Skeletal muscle satellite cell (primary cell): ENCODE measurements at regions not wholly inside any gene's neighbourhood (a gene's known extent, or its start where the extent isn't known, plus 50 kb on each side); places are given as distances from the start of the nearest gene placed in this dataset.

Experiments used
- H3K27me3 ChIP-seq: 2 replicates; pipeline ENCODE4 v1.7.0; 2013; ENCODE audit warnings: low read length; ENCODE audit not compliant: control insufficient read depth, insufficient read depth
- H3K36me3 ChIP-seq: 2 replicates; pipeline ENCODE4 v1.7.0; 2013; ENCODE audit warnings: mild to moderate bottlenecking, control low read depth, low read length; ENCODE audit not compliant: insufficient read depth
- H3K4me1 ChIP-seq: 2 replicates; pipeline ENCODE4 v1.7.0; 2013; ENCODE audit warnings: low read length; ENCODE audit not compliant: control insufficient read depth, insufficient read depth
- H3K4me2 ChIP-seq: 2 replicates; pipeline ENCODE4 v1.7.0; 2013; ENCODE audit warnings: mild to moderate bottlenecking, low read length
- H3K4me3 ChIP-seq: 2 replicates; pipeline ENCODE4 v1.7.0; 2013; ENCODE audit warnings: low read length
- H3K9ac ChIP-seq: 2 replicates; pipeline ENCODE4 v1.7.0; 2013; ENCODE audit warnings: mild to moderate bottlenecking, low read depth, low read length, moderate library complexity
- H3K9me3 ChIP-seq: replicated peaks from 2 replicates; pipeline ENCODE4 v1.7.0; 2013; ENCODE audit warnings: mild to moderate bottlenecking, control low read depth, low read length

DNA sequence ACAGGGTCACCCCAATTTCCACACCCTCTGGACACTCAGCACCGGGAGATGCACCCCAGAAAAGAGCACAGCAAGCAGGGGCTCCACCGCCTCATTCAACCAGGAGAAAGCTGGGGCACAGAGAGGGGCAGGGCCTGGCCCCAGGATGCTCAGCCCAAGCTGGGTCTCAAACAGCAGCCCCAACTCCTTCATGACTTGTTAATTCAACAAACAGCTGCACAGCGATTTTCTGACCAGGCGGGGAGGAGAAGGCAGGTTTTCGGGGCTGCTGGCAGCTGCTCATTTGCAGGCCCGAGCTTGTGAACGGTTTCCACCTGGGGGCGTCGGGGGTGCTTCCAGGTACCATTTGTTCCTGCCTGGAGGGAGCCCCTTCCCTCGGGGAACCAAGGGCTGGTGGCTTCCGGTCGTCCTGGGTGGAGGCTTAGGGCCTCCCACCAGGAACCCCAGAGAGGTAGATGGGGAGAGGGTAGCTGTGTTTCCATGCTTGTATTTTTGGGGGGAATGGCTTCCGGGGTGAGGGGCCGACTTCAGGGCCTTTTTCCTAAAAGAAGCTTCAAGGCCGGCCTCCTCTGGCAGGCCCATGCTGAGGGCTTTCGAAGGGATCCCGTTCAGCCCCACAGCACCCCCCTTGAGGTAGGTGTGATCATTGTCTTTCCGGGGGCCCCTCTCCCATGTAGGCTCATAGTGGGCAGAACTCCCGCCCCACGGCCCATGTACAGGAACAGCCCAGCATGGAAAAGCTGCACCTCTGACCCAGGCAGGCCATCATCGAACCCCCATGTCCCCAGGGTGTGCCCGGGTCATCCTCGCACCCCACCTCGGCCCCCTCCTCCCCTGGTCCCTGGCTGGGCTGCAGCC, 191.6 kb upstream of the GSE1 start:
- Histone ChIP-seq H3K9ac (no peak overlapping the region), H3K27me3 (no peaks in the 10 kb centered on the region), H3K4me2 (no peak overlapping the region), H3K4me1 (no peaks in the 10 kb centered on the region), H3K9me3 (no peaks in the 10 kb centered on the region), H3K36me3 (no peaks in the 10 kb centered on the region), H3K4me3 (no peak overlapping the region)

- H3K36me3 ChIP-seq: no peaks in the 10 kb centered on the region
- H3K9ac ChIP-seq: no peak overlapping the region
- H3K27me3 ChIP-seq: no peaks in the 10 kb centered on the region
- H3K9me3 ChIP-seq: no peaks in the 10 kb centered on the region
- H3K4me2 ChIP-seq: no peak overlapping the region
- no peak overlapping the region for H3K4me3 ChIP-seq
- no peaks in the 10 kb centered on the region for H3K4me1 ChIP-seq
Observed at GRCh38 chr16:85422196-85422631, 190.9 kb upstream of the GSE1 start.

- Histone ChIP-seq H3K9me3 (no peaks in the 10 kb centered on the region), H3K4me2 (no peak overlapping the region), H3K27me3 (no peaks in the 10 kb centered on the region), H3K4me3 (no peak overlapping the region), H3K36me3 (no peaks in the 10 kb centered on the region), H3K9ac (no peak overlapping the region), H3K4me1 (no peaks in the 10 kb centered on the region)
Observed at GRCh38 chr16:85422632-85423550, 190.2 kb upstream of the GSE1 start.

- H3K4me3 ChIP-seq: no peak overlapping the region
- H3K9ac ChIP-seq: no peak overlapping the region
- no peak overlapping the region for H3K4me2 ChIP-seq
Observed at GRCh38 chr16:85423631-85424030, 189.5 kb upstream of the GSE1 start.

DNA sequence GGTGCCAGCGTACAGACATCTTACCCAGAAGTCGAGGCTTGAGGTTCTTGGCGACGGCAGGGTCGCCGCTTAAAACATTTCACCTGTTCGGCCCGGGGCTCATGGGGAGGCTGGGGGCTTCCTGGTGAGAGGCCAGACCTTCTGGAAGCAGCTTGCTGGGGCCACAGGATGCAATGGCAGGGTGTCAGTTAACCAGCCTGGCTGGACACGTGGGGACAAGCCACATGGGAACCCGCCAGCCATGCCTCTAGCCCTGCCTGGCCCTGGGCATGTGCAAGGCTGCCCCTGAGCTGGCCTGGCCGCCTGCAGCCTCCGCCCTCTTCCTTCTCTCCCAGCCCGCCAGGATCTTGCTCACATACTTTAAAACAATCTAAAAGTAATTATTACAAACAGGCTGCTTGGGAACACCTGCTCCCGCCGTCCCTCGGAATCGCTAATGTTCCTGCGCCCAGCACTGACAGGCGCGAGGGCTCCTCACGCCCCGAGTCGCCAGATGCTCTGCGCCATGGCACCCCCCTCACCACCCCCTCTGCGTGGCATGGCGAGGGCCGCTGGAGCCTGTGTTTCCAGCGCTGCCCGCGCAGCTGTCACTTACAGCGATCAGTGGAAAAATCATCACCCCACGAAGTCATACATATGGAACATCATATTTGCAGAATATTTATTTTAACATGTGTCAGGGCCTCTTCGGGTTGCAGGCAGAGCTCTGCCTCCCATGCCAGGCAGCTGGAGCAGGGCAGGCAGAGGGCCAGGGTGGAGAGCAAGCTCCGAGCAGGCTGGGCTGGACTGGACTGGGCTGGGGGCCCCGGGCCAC, 188.7 kb upstream of the GSE1 start:
- no peaks in the 10 kb centered on the region for H3K27me3 ChIP-seq
- H3K9me3 ChIP-seq: no peaks in the 10 kb centered on the region
- no peak overlapping the region for H3K9ac ChIP-seq

More at GRCh38 chr16:85423631-85424030, 189.5 kb upstream of the GSE1 start:
- no peaks in the 10 kb centered on the region for H3K4me1 ChIP-seq
- H3K36me3 ChIP-seq: no peaks in the 10 kb centered on the region
- no peaks in the 10 kb centered on the region for H3K27me3 ChIP-seq
- no peaks in the 10 kb centered on the region for H3K9me3 ChIP-seq

GRCh38 chr16:85425074-85425662, 188.0 kb upstream of the GSE1 start:
- Histone ChIP-seq H3K4me1 (no peaks in the 10 kb centered on the region), H3K9ac (no peak overlapping the region), H3K4me2 (no peak overlapping the region), H3K36me3 (no peaks in the 10 kb centered on the region), H3K4me3 (no peak overlapping the region), H3K9me3 (no peaks in the 10 kb centered on the region), H3K27me3 (no peaks in the 10 kb centered on the region)

More for the DNA sequence above, 188.7 kb upstream of the GSE1 start:
- Histone ChIP-seq H3K4me1 (no peaks in the 10 kb centered on the region), H3K4me2 (no peak overlapping the region), H3K36me3 (no peaks in the 10 kb centered on the region), H3K4me3 (no peak overlapping the region)

DNA sequence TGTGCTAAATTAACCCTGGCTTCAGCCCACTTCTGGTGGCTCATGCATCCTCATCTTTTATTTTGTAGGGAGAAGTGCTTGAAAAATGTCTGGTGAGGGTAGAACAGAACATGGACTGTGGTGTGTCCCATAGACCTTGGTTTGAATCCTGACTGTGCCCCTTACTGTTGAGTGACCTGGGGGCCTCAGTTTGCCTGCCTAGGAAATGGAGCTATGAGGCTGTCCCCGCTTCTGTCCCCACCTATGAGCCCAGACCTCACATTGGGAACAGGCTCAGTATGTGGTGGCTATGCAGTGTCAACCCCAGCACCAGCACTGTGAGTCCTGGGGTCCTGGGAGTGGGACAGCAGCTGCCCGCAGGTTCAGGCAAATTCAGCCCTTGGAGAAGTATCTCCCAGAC, 186.3 kb upstream of the GSE1 start:
- Histone ChIP-seq H3K4me2 (no peak overlapping the region), H3K4me3 (no peak overlapping the region), H3K4me1 (no peaks in the 10 kb centered on the region), H3K9ac (no peak overlapping the region), H3K27me3 (no peaks in the 10 kb centered on the region), H3K9me3 (no peaks in the 10 kb centered on the region), H3K36me3 (no peaks in the 10 kb centered on the region)

DNA sequence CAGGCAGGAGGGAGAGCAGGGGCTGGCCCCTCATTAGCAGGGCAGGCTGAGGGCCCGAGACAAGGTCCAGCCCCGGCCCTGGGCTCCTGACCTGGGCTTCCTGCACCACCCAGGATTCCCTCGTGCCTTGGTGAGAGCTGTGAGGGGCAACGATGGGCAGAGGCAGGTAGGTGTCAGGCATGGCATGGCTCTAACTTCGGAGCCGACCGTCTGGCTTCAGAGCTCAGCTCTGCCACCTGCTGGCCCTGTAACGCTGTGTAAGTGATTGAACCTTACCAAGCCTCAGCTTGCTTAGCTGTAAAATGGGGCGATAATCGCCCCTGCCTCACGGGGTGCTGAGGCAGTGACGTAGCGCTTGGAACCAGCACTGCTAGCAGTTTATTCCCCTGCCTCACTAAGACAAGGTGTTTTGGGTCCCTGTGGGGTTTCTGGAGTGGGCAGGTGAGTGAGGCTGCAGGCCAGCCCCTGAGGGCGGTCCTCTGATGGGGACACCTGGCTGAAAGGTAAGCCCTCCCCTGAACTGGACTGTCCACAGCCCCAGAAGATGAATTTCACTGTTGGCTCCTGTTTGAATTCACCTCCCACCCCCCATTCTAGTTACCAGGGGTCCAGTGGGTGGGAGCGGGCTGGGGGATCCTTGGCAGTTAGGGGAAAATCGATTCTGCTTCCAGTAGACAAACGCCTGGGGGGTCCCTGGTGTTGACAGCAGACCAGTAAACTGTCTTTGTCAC, 184.8 kb upstream of the GSE1 start:
- Histone ChIP-seq H3K9ac (no peak overlapping the region), H3K9me3 (no peaks in the 10 kb centered on the region), H3K4me3 (no peak overlapping the region), H3K27me3 (no peaks in the 10 kb centered on the region), H3K4me2 (no peak overlapping the region), H3K4me1 (no peaks in the 10 kb centered on the region), H3K36me3 (no peaks in the 10 kb centered on the region)

DNA sequence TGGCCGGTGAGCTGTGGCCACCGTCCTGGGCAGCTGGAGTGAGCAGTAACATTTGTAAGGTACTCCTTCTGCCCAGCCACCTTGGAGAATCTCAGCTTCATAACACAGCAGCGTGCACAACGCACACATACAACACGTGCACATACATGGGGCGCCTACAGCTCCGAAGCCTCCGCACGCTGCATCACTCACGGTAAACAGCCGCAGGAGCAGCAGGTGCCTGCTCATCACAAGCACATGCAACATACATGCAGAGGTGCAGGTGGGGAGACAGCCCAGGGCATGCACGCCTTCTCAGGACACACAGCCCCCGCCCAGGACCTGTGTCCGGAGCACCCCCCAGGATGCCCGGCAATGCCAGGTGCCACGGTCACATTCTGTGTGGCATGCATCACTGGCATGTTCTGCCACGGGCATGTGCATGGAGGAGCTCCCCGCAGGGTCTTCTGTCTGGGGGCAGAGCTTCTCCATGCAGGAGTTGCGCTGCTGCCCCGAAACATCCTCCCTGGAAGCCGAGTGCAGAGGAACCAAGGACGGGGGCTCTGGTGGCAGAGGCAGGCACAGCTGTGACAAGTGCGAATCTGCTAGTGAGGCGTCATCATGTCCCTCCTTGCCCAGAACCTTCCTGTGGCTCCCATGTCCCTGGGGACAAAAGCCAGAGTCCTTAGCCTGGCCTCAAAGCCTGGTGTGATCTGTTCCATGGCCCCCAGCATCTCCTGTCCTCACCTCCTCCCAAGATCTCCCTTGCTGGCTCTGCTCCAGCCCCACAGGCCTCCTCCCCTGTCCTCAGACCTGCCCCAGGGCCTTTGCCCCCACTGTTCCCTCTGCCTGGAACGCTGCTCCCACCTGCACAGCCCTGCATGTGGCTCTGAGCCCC, 184.0 kb upstream of the GSE1 start:
- Histone ChIP-seq H3K4me2 (no peak overlapping the region), H3K9me3 (no peaks in the 10 kb centered on the region), H3K4me3 (no peak overlapping the region), H3K36me3 (no peaks in the 10 kb centered on the region), H3K9ac (no peak overlapping the region), H3K4me1 (no peaks in the 10 kb centered on the region), H3K27me3 (no peaks in the 10 kb centered on the region)
